Activated naive CD8-positive, alpha-beta T cell (primary cell): ENCODE measurements at regions not wholly inside any gene's neighbourhood (a gene's known extent, or its start where the extent isn't known, plus 50 kb on each side); places are given as distances from the start of the nearest gene placed in this dataset.

Experiments used
- H3K27ac Mint-ChIP-seq: one replicate; pipeline ENCODE4 v1.8.0; 2021; ENCODE audit warnings: mixed read lengths
- H3K27me3 Mint-ChIP-seq: one replicate; pipeline ENCODE4 v1.8.0; 2021; ENCODE audit warnings: mixed read lengths
- H3K36me3 Mint-ChIP-seq: one replicate; pipeline ENCODE4 v1.8.0; 2021; ENCODE audit warnings: mixed read lengths
- H3K4me1 Mint-ChIP-seq: one replicate; pipeline ENCODE4 v1.8.0; 2021; ENCODE audit warnings: low read depth, mixed read lengths
- H3K4me3 Mint-ChIP-seq: one replicate; pipeline ENCODE4 v1.8.0; 2021; ENCODE audit warnings: mild to moderate bottlenecking, mixed read lengths
- H3K9me3 Mint-ChIP-seq: one replicate; pipeline ENCODE4 v1.8.0; 2021; ENCODE audit warnings: low read depth, mixed read lengths

DNA sequence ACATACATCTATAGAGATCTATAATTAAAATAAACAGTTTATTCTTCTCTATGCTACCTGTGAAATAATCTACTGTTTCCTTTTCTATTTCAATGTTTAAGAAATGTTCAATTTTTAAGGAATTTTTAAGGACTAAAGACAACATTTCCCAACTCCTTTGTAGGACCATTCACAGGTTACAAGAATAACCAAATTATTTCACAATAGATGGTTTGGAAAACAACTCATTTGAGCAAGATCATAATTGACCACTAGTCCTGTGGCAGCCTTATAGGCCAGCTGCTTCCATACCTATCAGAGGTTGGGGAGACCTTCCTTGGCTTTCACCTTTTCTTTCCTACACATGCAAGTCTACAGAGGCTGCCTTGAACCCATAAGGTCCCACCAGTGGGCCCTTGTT lies 193.7 kb downstream of the TTC39B start:
- Mint-ChIP-seq H3K27ac (no peak overlapping the region), H3K4me1 (no peaks in the 10 kb centered on the region), H3K36me3 (no peaks in the 10 kb centered on the region), H3K4me3 (no peak overlapping the region), H3K9me3 (no peaks in the 10 kb centered on the region), H3K27me3 (no peaks in the 10 kb centered on the region)

DNA sequence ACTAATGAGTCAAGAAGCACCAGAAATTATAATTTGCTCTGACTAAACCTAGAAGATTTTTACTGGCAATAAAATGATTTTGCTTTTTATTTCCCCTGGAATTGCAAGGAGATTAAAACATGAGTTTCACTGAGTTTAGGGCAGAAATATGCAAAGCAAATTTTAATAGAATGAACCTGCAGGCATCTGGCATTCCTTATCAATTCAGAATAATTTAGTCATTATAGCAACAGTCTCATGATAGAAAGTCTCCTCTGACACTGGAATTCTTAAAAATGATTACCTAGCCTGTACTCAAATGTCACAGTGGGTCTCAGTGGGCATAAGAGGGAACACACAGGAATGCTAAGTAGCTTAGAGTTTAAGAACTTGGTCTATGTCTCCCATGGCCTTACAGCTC lies 195.9 kb downstream of the TTC39B start:
- Mint-ChIP-seq H3K27ac (no peak overlapping the region), H3K36me3 (no peaks in the 10 kb centered on the region), H3K27me3 (no peaks in the 10 kb centered on the region), H3K9me3 (no peaks in the 10 kb centered on the region), H3K4me3 (no peak overlapping the region), H3K4me1 (no peaks in the 10 kb centered on the region)

DNA sequence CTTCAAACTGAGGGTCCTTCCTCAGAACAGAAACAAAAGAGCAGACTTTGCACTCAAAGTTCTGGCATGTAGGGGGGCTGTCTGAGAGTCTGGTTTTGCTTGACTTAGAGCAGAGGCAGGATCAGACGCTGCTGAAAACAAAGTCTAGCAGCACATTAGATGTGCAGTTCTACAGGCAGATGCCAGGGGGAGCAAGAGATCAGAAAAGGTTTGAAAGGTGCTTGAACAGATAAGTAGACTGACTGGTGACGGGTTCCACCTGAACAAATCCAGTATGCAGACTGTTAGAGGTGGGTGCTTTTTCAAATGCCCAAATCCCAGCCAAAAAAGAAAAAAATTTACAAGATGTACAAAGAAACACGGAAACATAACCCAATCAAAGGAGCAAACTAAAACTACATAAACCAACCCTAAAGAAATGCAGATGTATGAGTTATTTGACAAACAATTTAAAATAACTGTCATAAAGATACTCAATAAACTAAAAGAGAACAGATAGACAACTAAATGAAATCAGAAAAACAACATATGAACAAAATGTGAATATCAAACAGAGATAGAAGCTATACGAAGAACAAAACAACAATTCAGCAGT lies 194.7 kb upstream of the FREM1 start:
- H3K9me3 Mint-ChIP-seq, result no peaks in the 10 kb centered on the region
- peaks cover 1% of the 10 kb centered on the region for H3K27me3 Mint-ChIP-seq
- no peaks in the 10 kb centered on the region for H3K36me3 Mint-ChIP-seq
- H3K27ac Mint-ChIP-seq, result no peak overlapping the region
- no peaks in the 10 kb centered on the region for H3K4me1 Mint-ChIP-seq
- H3K4me3 Mint-ChIP-seq, result no peak overlapping the region

DNA sequence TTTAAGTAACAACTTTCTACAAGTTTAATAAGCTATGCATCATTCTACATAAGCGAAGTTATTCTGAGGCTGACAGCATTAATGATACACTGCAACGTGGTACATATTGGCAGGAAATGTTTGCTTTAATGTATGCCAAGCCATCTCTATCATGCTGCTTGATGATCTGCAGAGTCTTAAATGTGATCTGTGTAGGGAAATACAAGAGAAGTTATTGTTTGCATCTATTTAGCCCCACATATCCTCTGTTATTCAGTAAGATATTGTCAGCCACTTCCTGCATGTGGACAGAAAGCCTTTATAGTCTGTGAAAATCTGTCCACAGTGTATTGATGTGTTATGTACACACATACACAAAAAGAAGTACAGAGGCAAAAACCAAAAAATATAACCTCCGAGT lies 193.1 kb upstream of the FREM1 start:
- no peaks in the 10 kb centered on the region for H3K4me1 Mint-ChIP-seq
- peaks cover 1% of the 10 kb centered on the region for H3K27me3 Mint-ChIP-seq
- H3K36me3 Mint-ChIP-seq, result no peaks in the 10 kb centered on the region
- no peak overlapping the region for H3K27ac Mint-ChIP-seq
- no peaks in the 10 kb centered on the region for H3K9me3 Mint-ChIP-seq
- H3K4me3 Mint-ChIP-seq, result no peak overlapping the region

DNA sequence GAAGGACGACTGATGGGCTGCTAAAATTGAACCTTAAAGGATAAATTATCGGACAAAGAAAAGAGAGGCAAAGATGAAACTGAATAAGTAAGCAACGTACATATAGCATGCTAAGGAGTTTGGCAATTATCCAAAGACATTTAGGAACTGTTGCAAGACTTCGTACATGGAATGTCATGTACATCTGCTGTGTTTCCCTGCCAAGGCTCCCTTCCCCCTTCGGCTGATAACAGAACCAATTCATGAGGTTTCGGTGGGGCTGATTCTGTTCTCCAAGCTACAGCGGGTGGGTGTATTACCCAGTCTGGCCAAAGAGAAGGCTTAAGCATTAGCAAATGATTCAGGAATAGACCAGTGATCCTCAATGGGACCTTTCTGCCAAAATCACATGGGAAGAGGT lies 190.9 kb upstream of the FREM1 start:
- H3K27me3 Mint-ChIP-seq, result peaks cover 5% of the 10 kb centered on the region
- no peaks in the 10 kb centered on the region for H3K9me3 Mint-ChIP-seq
- no peaks in the 10 kb centered on the region for H3K36me3 Mint-ChIP-seq
- H3K4me1 Mint-ChIP-seq, result no peaks in the 10 kb centered on the region
- no peak overlapping the region for H3K27ac Mint-ChIP-seq
- no peak overlapping the region for H3K4me3 Mint-ChIP-seq

DNA sequence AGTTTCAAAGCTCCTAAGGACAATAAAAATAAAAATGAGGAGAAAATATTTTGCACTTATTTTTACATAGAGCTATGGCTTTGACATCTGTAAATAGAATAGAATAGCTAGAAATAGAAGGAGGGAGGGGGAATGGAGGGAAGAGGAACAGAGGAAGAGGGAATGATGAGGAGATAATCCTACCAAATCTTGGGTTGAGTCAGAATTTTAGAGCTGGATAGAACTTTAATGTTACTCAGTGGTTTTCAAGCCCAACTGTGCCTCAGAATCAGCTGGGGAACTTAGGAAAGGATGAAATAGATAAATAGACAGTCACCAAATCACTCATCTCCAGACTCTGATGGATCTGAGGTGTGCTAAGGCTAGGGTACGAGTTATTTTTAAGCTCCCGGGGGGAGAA lies 190.3 kb upstream of the FREM1 start:
- H3K9me3 Mint-ChIP-seq, result no peaks in the 10 kb centered on the region
- peaks cover 5% of the 10 kb centered on the region for H3K27me3 Mint-ChIP-seq
- no peaks in the 10 kb centered on the region for H3K4me1 Mint-ChIP-seq
- H3K36me3 Mint-ChIP-seq, result no peaks in the 10 kb centered on the region
- H3K27ac Mint-ChIP-seq, result no peak overlapping the region
- H3K4me3 Mint-ChIP-seq, result no peak overlapping the region

DNA sequence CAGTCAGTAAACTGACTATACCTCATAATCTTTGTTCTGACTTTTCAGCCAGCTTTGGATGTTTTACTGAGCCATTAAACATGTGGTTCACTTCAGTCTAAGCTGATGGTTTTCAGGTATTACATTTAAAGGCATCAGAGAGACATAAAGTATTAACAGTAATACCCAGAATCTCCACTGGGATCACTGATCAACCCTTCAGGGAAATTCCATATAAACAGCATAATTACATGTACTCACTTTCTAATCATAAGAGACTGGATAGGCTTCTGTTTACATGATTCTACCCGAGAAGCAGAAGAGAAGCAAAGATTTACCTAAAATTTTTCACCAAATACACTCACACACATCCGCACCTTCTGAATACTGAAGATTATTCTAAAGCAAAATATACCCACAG lies 186.7 kb upstream of the FREM1 start:
- Mint-ChIP-seq H3K36me3 (no peaks in the 10 kb centered on the region), H3K4me3 (no peak overlapping the region), H3K27me3 (peaks cover 5% of the 10 kb centered on the region), H3K4me1 (no peaks in the 10 kb centered on the region), H3K27ac (no peak overlapping the region), H3K9me3 (no peaks in the 10 kb centered on the region)

DNA sequence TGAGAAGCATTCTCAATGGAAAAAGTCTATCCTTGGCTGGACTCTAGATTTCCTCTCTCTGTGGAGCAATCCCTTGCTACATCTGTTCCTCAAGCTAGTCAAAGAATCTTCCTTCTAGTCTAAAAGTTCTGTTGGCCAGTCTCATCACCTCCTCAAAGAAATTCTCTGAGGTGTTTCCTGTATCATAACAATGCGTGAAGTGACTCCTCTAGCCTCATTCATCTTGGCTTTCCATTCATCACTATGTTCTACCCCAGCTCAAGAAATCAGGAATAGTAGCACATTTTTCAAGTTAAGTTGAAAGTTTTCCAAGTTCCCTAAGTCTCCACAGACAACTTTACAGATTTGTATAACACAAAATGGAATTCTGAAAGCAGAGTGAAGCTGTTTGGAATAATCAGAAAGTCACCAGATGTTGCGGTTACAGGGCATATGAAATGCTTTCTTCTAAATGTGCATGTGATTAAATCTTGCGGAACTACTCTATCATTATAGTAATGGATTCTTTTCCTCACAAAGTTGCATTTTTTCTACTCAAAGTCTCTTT lies 176.6 kb upstream of the FREM1 start:
- no peak overlapping the region for H3K4me3 Mint-ChIP-seq
- H3K9me3 Mint-ChIP-seq, result no peaks in the 10 kb centered on the region
- H3K36me3 Mint-ChIP-seq, result no peaks in the 10 kb centered on the region
- no peaks in the 10 kb centered on the region for H3K4me1 Mint-ChIP-seq
- no peak overlapping the region for H3K27ac Mint-ChIP-seq
- H3K27me3 Mint-ChIP-seq, result no peaks in the 10 kb centered on the region

DNA sequence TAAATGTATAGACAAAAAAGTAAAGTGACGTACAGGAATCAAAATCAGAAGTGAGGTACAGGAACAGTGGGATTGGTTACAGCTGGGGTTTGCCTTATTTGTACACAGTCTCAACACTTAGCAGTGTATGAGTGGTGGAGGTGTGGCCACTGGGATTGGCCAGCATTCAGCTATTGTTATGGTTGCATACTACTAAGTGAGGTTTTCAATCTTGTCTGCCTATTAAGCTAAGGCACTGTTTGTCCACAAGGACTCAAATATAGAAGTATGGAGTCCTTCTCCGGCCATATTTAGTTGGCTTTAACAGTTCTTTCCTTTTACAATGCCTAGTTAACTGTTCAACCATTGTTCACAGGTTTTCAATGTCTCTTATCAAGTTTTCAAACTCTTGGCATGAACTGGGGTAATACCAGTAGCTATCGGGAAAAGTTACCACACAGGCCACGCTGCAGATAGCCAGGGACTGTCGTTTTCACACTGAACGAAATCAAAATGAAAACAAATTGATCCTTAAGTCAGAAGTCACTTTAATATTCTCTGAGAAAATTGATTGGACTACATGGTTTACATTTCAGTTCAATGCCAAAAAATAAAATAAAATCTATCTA lies 176.0 kb upstream of the FREM1 start:
- Mint-ChIP-seq H3K36me3 (no peaks in the 10 kb centered on the region), H3K27ac (no peak overlapping the region), H3K9me3 (no peaks in the 10 kb centered on the region), H3K27me3 (no peaks in the 10 kb centered on the region), H3K4me3 (no peak overlapping the region), H3K4me1 (no peaks in the 10 kb centered on the region)

DNA sequence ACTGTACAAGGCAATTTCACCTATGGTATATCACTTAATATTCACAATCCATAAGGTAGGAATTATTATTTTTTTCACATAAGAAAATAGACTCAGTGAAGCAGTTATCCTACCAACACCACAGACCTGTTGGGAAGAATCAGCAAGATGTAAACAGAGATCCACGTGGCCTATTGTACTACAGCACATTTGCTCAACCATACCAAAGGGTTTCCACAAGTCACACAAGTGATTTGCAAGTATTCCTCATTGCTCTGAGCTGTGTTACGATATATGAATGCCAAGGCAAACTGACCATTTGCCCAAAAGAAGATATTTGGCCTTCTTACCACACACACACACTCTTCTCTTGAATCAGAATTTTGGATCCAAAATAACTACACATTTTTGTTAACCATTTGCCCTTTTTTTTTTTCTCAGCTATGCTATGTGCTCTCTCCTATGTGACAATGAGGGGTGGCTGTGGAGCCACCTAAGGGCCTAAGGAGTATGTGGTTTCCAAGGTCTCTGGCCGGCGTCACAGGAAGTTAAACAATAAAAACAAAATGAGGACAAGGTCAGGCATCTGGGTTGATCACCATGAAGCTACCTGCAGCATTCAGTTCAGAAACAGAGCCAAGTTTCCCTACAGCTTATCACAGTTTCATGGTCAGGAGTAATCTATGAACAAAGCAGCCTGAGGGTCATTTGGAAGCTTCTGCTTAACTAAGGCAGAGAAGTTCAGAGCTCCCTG lies 171.0 kb upstream of the FREM1 start:
- no peak overlapping the region for H3K4me3 Mint-ChIP-seq
- H3K27me3 Mint-ChIP-seq, result peaks cover 4% of the 10 kb centered on the region
- H3K36me3 Mint-ChIP-seq, result no peaks in the 10 kb centered on the region
- no peaks in the 10 kb centered on the region for H3K4me1 Mint-ChIP-seq
- H3K9me3 Mint-ChIP-seq, result no peaks in the 10 kb centered on the region
- no peak overlapping the region for H3K27ac Mint-ChIP-seq

DNA sequence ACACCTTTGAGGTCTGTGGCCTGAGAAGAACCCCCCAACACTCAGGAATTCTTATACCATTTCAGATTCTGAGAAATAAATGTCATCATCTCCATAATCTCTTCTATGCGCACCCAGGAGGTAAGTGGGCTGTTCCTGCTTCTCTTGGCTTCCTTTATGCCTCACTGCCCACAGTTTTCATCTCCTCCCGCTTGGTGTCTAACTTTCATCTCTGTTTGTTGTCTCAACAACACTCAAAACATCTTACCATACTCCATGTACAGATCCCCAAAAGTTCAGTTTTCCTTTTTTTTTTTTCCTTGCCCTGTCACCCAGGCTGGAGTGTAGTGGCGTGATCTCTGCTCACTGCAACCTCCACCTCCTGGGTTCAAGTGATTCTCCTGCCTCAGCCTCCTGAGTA lies 170.2 kb upstream of the FREM1 start:
- H3K36me3 Mint-ChIP-seq, result no peaks in the 10 kb centered on the region
- peaks cover 5% of the 10 kb centered on the region for H3K27me3 Mint-ChIP-seq
- H3K4me3 Mint-ChIP-seq, result no peak overlapping the region
- H3K9me3 Mint-ChIP-seq, result no peaks in the 10 kb centered on the region
- no peaks in the 10 kb centered on the region for H3K4me1 Mint-ChIP-seq
- H3K27ac Mint-ChIP-seq, result no peak overlapping the region

DNA sequence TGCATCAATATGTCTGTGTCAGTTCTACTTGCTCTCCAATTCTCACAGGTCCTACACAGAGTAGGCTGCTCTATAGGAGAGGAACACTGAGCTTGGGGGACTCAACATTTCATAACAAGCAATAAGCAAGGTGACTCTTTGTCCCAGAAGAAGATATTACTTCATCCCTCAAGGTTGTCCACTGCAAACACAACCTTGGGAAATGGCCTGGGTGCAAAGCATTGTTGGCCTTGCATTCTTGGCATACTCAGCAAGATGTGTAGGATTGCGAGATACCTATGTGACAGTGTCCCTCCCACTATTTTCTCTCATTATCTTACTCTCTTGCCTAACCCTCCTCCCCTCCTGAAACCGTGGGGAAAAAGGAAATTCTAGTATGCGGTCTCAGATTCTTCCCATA lies 169.8 kb upstream of the FREM1 start:
- no peaks in the 10 kb centered on the region for H3K36me3 Mint-ChIP-seq
- no peak overlapping the region for H3K4me3 Mint-ChIP-seq
- H3K4me1 Mint-ChIP-seq, result no peaks in the 10 kb centered on the region
- peaks cover 3% of the 10 kb centered on the region for H3K9me3 Mint-ChIP-seq
- H3K27ac Mint-ChIP-seq, result no peak overlapping the region
- H3K27me3 Mint-ChIP-seq, result peaks cover 9% of the 10 kb centered on the region

DNA sequence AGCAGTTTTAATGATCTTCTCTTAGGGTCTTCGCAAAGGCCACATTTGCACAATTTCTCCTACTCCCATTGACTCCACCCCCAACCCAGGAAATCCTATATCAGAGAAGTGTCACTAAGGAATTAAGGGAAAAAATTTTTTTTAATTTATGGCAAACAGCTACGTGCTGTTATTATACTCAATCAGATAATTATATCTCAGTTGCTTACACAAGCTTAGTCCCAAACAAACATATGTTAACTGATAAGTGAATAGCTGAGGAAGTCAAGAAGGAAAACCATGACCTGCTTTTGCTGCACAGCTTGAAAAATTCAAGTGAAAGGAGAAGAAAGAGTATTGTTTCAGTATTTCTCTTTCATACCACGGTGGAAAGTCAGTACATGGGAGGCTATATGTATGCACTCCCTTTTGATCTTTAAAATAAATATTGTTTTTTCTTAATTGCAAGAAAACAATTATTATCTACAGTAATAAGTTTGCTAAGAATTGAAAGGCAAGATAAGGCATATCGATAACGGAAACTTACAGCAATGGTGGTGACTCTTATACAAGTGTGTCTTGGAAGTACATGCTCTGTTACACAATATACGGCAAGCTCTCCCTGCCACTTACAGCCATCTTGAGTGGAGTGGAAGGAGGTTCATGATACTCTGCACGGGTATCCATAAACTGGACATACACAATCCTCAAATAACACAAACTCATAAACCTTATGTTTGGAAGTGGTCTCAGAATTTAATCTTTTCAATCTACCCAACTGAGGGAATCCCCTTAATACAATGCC lies 167.9 kb upstream of the FREM1 start:
- no peaks in the 10 kb centered on the region for H3K4me1 Mint-ChIP-seq
- peaks cover 11% of the 10 kb centered on the region for H3K27me3 Mint-ChIP-seq
- H3K27ac Mint-ChIP-seq, result no peak overlapping the region
- H3K4me3 Mint-ChIP-seq, result no peak overlapping the region
- no peaks in the 10 kb centered on the region for H3K36me3 Mint-ChIP-seq
- peaks cover 5% of the 10 kb centered on the region for H3K9me3 Mint-ChIP-seq

DNA sequence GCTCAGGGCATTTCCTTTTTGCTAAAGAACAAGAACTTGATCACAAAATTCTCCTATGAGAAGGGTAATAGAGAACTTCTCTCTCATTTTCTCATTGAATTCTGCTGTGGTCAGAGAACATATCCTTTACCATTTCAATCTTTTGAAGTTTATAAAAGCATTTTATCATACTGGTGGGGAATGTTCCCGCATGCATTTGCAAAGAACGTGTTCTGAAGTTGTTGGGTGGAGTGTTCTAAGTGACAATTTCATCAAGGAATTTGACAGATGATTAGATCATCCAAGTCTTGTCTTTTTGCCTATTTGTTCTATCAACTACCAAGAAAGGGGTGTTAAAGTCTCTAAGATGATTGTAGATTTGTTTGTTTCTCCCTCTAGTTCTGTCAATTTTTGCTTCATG lies 163.4 kb upstream of the FREM1 start:
- Mint-ChIP-seq H3K27me3 (peaks cover 12% of the 10 kb centered on the region), H3K4me1 (no peaks in the 10 kb centered on the region), H3K36me3 (no peaks in the 10 kb centered on the region), H3K9me3 (peaks cover 5% of the 10 kb centered on the region), H3K4me3 (no peak overlapping the region), H3K27ac (no peak overlapping the region)

DNA sequence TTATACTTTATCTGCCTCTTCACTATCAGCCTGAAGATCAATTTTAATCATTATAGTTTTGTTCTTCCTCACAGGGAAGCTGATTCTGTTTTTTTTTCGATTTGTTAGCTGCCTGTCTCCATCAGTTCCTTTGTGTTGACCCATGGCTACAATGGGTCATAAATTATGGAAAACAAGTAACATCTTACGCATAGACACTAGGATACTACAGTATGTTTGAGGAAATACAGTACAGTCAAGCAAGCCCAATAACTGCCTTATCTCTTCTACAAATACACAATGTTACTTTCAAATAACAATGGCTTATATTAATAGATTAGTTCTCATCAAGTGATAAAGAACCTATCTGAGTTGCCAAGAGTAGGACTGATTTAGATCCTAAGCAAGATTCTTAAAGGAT lies 160.5 kb upstream of the FREM1 start:
- no peak overlapping the region for H3K4me3 Mint-ChIP-seq
- H3K27me3 Mint-ChIP-seq, result peaks cover 8% of the 10 kb centered on the region
- H3K36me3 Mint-ChIP-seq, result peaks cover 3% of the 10 kb centered on the region
- peaks cover 11% of the 10 kb centered on the region for H3K9me3 Mint-ChIP-seq
- no peak overlapping the region for H3K27ac Mint-ChIP-seq
- H3K4me1 Mint-ChIP-seq, result no peaks in the 10 kb centered on the region
